ENCODE measurements at regions not wholly inside any gene's neighbourhood (a gene's known extent, or its start where the extent isn't known, plus 50 kb on each side); places are given as distances from the start of the nearest gene placed in this dataset.

DNA sequence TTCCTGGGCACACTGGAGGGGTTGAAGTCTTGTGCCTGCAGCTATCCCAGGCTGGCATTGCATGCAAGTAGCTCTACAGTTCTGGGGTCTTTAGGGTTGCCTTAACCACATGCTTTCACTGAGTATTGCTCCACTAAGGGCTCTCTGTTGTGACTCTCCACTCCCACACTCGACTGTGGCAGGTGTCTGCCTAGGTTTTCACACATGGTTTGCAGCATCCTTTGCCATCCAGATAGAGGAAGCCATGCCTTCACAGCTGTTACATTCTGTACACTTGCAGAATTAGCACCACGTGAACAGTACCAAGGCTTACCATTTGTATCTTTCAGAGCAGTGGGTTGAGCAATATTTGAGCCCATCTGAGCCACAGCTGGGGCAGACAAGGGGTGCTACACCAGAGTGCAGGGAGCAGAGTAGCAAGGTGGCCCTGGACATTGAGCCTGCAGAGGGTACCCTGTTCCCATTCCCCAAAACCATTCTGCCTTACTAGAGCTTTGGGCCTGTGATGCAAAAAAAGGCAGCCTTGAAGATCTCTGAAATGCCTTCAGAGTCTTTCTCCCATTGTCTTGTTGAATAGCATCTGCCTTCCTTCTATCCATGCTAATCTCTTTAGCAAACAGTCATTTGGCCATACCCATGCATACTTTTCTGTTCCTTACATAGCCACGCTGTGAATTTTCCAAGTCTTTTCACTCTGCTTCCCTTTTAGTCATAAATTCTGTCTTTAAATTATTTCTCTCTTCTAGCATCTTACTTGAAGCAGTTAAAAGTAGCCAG, 95.2 kb upstream of the PLCL2 start:
- DNase-seq (ENCODE audit: low read depth): no peak
- H3K4me3 ChIP-seq (ENCODE audit: low read depth, low read length): no peak overlapping the region
- H3K36me3 ChIP-seq (ENCODE audit: control insufficient read depth, insufficient read depth, low read length): no peaks in the 10 kb centered on the region
- no peaks in the 10 kb centered on the region for H3K27me3 ChIP-seq (ENCODE audit: control insufficient read depth, insufficient read depth, low read length)
- FAIRE-seq: peak; percentile 70
- TF ChIP-seq CTCF (IDR thresholded peaks at IDR 0.05; ENCODE audit: insufficient read depth, low read length, severe bottlenecking): no peak

GRCh38 chr3:16790432-16791400, 94.0 kb upstream of the PLCL2 start:
- no peak for TF ChIP-seq CTCF (IDR thresholded peaks at IDR 0.05; ENCODE audit: insufficient read depth, low read length, severe bottlenecking)
- Histone ChIP-seq H3K36me3 (ENCODE audit: control insufficient read depth, insufficient read depth, low read length) (no peaks in the 10 kb centered on the region), H3K4me3 (ENCODE audit: low read depth, low read length) (no peak overlapping the region), H3K27me3 (ENCODE audit: control insufficient read depth, insufficient read depth, low read length) (peaks cover 1% of the 10 kb centered on the region)
- no peak for DNase-seq (ENCODE audit: low read depth)
- FAIRE-seq: no peak

DNA sequence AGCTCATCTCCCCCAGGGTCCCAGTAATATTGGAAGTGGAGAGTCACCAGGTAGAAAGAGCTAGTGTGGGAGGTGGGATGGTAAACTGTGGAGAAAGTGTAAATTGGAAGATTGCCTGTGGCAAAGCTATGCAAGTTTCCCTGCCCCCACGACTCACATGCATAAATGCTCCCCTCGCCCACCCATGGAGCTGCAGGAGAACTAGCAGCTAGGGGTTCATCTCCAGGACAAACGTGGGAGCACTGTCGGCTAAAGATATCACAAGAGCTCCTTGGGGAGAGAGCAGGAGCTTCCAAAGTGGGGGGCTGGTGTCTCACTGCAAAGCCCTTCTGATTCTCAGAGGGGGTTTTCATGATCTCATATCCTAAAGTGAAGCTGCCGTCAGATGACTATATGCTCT, 91.4 kb upstream of the PLCL2 start:
- Histone ChIP-seq H3K36me3 (ENCODE audit: control insufficient read depth, insufficient read depth, low read length) (no peaks in the 10 kb centered on the region), H3K4me3 (ENCODE audit: low read depth, low read length) (no peak overlapping the region), H3K27me3 (ENCODE audit: control insufficient read depth, insufficient read depth, low read length) (peaks cover 1% of the 10 kb centered on the region)
- no peak for TF ChIP-seq CTCF (IDR thresholded peaks at IDR 0.05; ENCODE audit: insufficient read depth, low read length, severe bottlenecking)
- DNase-seq (ENCODE audit: low read depth): no peak
- no peak for FAIRE-seq

- Histone ChIP-seq H3K27me3 (ENCODE audit: control insufficient read depth, insufficient read depth, low read length) (peaks cover 1% of the 10 kb centered on the region), H3K36me3 (ENCODE audit: control insufficient read depth, insufficient read depth, low read length) (no peaks in the 10 kb centered on the region), H3K4me3 (ENCODE audit: low read depth, low read length) (no peak overlapping the region)
- DNase-seq (ENCODE audit: low read depth): peak; percentile 50
- TF ChIP-seq CTCF (IDR thresholded peaks at IDR 0.05; ENCODE audit: insufficient read depth, low read length, severe bottlenecking): no peak
- no peak for FAIRE-seq
Observed at GRCh38 chr3:16794257-16794656, 90.5 kb upstream of the PLCL2 start.

DNA sequence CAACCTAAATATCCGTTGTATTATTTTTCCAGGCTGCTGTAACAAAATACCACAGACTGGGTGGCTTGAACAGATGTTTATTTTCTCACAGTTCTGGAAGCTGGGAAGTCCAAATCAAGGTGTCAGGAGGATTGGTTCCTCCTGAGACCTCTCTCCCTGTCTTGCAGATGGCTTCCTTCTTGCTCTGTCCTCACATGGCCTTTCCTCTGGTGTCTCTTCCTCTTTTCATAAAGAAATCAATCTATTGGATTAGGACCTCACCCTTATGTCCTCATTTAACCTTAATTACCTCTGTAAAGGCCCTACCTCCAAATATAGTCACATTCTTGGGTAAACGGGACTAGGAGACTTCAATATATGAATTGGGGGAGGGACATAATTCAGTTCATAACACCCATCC, 89.2 kb upstream of the PLCL2 start:
- Histone ChIP-seq H3K4me3 (ENCODE audit: low read depth, low read length) (no peak overlapping the region), H3K36me3 (ENCODE audit: control insufficient read depth, insufficient read depth, low read length) (no peaks in the 10 kb centered on the region), H3K27me3 (ENCODE audit: control insufficient read depth, insufficient read depth, low read length) (peaks cover 1% of the 10 kb centered on the region)
- no peak for TF ChIP-seq CTCF (IDR thresholded peaks at IDR 0.05; ENCODE audit: insufficient read depth, low read length, severe bottlenecking)
- FAIRE-seq: no peak
- no peak for DNase-seq (ENCODE audit: low read depth)
